NCI-H1436 treated with DMSO at 0.1 percent for 48 hours (cell line): ENCODE measurements at regions not wholly inside any gene's neighbourhood (a gene's known extent, or its start where the extent isn't known, plus 50 kb on each side); places are given as distances from the start of the nearest gene placed in this dataset.
A peak's percentile ranks its signal among the peaks of the same experiment; 100 is the strongest.

Experiments
- DNase-seq: peaks from one replicate; lab custom pipeline; 2025; lab: John Stamatoyannopoulos, UW

DNA sequence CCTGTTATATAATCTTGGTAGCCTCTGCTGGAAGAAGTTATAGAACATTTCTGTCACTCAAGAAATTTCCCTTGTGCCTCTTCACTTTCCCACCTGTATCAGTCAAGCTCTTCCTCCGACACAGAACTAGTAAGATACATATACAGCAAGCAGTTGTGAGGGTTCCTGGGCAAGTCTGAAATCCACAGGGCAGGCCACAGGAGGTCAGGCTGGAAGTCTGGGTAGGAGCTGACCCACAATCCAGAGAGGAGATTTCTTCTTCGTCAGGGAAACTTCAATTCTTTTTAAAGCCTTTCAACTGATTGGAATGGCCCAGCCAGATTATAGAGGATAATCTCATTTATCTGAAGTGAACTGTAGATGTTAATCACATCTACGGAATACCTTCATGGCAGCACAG is 96.4 kb upstream of the FMN2 start:
- no peak for DNase-seq

- no peak for DNase-seq
Observed at GRCh38 chr1:239997160-239997514, 94.5 kb upstream of the FMN2 start.

DNA sequence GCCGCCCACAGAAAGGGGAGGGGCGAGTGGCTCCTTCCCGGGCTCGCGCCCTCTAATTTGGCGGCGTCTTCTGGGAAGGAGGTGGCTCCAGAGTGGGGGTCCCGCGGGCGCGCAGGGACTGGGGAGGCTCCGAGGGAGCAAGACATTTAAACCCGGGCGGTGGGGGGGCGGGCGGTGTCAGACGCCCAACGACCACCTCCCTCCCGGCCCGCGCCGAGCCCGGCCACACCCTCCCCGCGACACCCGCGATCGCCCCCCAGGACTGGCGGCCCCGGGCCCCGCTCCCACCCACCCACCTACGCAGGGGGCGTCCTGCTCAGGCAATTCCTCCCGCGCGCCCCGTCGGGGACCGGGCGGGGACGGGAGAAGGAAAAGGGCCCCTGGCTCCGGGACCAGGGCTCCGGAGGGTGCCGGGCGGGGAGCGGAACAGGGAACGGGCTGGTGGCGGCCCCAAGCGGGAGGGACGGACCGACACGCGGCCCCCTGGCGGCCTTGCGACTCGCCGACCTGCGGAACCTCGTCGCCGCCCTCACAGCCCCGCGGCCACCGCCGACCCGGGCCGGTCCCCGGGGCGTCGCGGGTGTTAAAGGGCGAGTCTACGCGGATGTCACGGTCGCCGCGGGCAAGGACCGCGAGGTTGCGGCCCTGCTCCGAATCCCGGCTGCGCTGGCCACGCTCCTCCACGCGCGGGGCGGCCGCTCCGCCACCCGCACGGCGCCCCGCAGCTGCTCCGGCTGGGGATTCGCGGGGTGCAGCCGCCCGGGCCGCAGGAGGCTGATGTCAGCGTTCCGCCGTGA is 94.0 kb upstream of the FMN2 start:
- DNase-seq = no peak

DNA sequence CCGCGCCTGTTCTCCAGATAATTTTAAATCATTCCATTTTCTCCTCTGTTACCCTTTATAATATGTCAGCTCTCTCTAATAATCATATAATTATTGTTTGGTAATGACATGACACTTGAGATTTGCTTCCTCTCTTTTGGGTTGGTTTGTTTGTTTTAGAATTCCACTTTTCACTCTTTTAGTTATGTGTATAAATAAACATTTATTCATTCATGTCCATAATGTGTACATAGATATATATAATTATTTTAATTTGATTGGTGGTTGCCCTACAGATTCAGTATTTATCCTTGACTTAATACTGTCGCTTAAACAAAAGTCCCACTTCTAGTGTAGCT is 93.4 kb upstream of the FMN2 start:
- no peak for DNase-seq

- no peak for DNase-seq
Observed at GRCh38 chr1:239999170-239999569, 92.5 kb upstream of the FMN2 start.

- DNase-seq = no peak
Observed at GRCh38 chr1:240000634-240001033, 91.0 kb upstream of the FMN2 start.

GRCh38 chr1:240001177-240001740 is 90.4 kb upstream of the FMN2 start:
- DNase-seq = no peak

- no peak for DNase-seq
Observed at GRCh38 chr1:240004086-240004749, 87.5 kb upstream of the FMN2 start.

GRCh38 chr1:240005997-240006650 is 85.6 kb upstream of the FMN2 start:
- no peak for DNase-seq

- DNase-seq = no peak
Observed at GRCh38 chr1:240008298-240008697, 83.4 kb upstream of the FMN2 start.

- no peak for DNase-seq
Observed at GRCh38 chr1:240014051-240014450, 77.6 kb upstream of the FMN2 start.

- DNase-seq = no peak
Observed at GRCh38 chr1:240018617-240019016, 73.1 kb upstream of the FMN2 start.

- DNase-seq = no peak
Observed at GRCh38 chr1:240019524-240019923, 72.2 kb upstream of the FMN2 start.

DNA sequence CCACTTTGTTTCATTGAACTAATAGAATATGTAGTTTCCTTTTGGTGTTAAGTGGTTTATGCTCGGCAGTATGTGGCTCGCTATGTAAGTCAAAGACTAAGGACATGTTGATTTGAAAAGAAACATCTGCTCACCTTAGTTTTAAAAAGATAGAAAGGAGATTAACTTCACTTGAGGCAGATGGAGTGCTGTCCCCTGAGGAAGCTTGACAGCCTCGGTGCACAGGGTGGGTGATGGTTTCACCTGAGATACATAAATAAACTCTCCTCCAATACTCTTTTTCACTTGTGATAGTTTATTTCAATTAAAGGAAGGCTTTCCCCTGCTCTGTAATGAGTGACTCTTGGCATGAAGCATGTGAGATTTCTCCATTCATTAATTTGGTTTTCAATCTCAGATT is 70.8 kb upstream of the FMN2 start:
- no peak for DNase-seq

- no peak for DNase-seq
Observed at GRCh38 chr1:240021709-240022108, 70.0 kb upstream of the FMN2 start.

- DNase-seq = peak; percentile 19
Observed at GRCh38 chr1:240027059-240027462, 64.6 kb upstream of the FMN2 start.

GRCh38 chr1:240029418-240029817 is 62.3 kb upstream of the FMN2 start:
- DNase-seq = no peak

DNA sequence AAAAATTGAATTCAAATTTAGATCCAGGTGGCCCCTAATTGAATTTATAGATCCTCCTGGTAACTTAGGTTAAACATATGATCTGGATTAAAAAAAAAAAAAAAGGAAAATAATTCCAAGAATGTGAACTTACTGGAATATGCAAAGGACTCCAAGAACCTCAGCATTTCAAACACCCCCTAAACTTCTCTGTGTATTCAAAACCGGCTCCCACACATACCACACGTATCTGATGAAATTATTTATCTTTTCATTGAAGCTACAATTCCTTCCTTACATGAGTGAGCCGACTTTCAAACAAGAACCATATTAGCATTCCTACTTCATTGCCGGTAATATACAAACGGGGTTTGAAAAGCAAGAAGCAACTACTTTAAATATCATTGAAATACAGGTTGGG is 61.4 kb upstream of the FMN2 start:
- DNase-seq = no peak

GRCh38 chr1:240031009-240031408 is 60.7 kb upstream of the FMN2 start:
- DNase-seq = no peak

DNA sequence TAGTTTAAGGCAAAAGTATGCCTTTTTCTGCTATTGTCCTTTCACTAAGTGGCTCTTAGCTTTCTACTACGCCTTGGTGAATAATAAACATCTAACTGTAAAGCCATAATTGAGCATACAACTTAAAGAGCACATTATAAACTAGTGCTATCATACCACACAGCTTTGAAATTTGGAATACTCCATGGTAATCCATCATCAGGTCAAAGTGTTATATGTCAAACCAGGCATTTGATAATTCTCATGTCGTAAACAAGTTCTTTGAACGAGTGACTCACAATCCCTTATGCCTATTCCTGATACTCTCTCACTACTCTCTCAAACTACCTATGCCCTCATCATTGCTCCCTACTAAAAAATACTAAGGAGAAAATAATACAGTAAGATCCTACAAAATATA is 60.3 kb upstream of the FMN2 start:
- DNase-seq = no peak

- DNase-seq = no peak
Observed at GRCh38 chr1:240033406-240033805, 58.3 kb upstream of the FMN2 start.

DNA sequence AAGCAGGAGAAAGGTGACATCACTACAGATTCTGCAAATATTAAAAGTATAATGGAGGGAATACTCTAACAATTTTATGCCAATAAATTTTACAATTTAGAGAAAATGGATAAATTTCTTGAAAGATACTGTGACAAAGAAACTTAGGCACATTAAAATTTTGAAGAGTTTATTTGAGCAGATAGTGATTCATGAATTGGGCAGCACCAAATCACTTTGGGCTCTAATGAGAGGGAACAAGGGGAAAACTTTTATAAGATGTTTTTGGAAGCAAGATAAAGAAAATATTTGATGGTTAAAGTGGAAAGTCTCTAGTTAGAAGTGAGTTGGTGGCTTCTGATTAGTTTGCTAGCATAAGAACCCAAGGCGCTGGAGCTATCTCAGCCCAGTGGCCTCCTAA is 55.2 kb upstream of the FMN2 start:
- DNase-seq = no peak
